SJCRH30 (cell line): ENCODE measurements at regions not wholly inside any gene's neighbourhood (a gene's known extent, or its start where the extent isn't known, plus 50 kb on each side); places are given as distances from the start of the nearest gene placed in this dataset.
A peak's percentile ranks its signal among the peaks of the same experiment; 100 is the strongest.
"Not testable (repeated sequence)": the region's sequence is repeated elsewhere in the genome, so short reads cannot be mapped to it uniquely, and the experiment has no call there.

ENCODE experiments used
- DNase-seq, 2 experiments: peaks; one replicate each; pipeline ENCODE4 v3.0.0-alpha.2; 2015 to 2020
- H3K27ac ChIP-seq: fragments of 250-450 bp; sonication (Bioruptor Pico); 2 replicates; pipeline ENCODE4 v1.5.1; 2020; ENCODE audit warnings: mild to moderate bottlenecking, moderate library complexity
- H3K27me3 ChIP-seq: fragments of 250-450 bp; sonication (Bioruptor Pico); 2 replicates; pipeline ENCODE4 v1.5.1; 2020; ENCODE audit warnings: mild to moderate bottlenecking, moderate library complexity
- H3K36me3 ChIP-seq: fragments of 250-450 bp; sonication (Bioruptor Pico); 2 replicates; pipeline ENCODE4 v1.5.1; 2020; ENCODE audit warnings: mild to moderate bottlenecking, moderate library complexity
- H3K4me1 ChIP-seq: fragments of 250-450 bp; sonication (Bioruptor Pico); 2 replicates; pipeline ENCODE4 v1.5.1; 2020; ENCODE audit warnings: mild to moderate bottlenecking, moderate library complexity
- H3K4me3 ChIP-seq: fragments of 250-450 bp; sonication (Bioruptor Pico); 2 replicates; pipeline ENCODE4 v1.5.1; 2020; ENCODE audit warnings: mild to moderate bottlenecking, moderate library complexity
- H3K9me3 ChIP-seq: fragments of 250-450 bp; sonication (Bioruptor Pico); replicated peaks from 2 replicates; pipeline ENCODE4 v1.5.1; 2020; ENCODE audit warnings: mild to moderate bottlenecking, moderate library complexity

DNA sequence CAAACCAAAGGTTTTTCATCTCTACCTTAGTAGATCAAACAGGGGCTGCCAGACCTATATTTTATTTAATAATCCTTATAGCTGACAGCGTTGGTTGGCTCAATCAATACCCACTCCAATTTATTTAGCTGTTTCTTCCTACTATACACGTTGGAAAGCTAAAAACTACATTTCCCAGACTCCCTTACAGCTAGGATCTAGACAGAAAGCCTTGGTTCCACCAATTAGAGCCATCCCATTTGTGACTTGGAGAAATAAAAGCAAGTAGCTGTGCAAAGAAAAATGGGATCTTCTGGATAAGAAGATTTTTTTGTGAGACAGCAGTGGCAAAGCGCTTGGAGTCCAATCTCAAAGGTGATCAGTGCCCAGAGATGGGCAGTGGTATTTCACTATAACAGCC, 331.3 kb upstream of the MEIS1 start:
- Histone ChIP-seq H3K36me3 (no peaks in the 10 kb centered on the region), H3K9me3 (no peaks in the 10 kb centered on the region), H3K27ac (no peak overlapping the region), H3K4me1 (no peaks in the 10 kb centered on the region), H3K27me3 (no peaks in the 10 kb centered on the region), H3K4me3 (no peak overlapping the region)
- DNase-seq: no peak

DNA sequence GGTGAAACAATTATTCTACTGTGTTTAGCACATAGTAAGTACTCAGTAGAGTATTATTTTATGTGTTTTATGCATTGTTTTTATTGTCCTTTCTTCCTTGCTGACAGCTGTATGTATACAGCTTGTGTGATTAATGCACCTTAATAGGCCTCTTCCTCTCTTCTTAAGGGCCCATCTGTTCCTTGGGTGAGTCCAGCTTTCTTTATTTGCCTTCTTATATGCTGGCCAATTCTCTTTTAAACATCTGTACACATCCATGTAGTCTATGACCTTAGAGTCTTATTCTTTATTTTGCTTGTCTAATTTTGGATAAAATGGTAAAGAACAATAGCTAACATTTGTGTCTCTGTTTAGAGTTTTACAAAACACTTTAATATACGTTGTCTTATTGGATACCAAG, 333.7 kb upstream of the MEIS1 start:
- DNase-seq: no peak
- H3K9me3 ChIP-seq: no peaks in the 10 kb centered on the region
- H3K36me3 ChIP-seq: no peaks in the 10 kb centered on the region
- H3K4me1 ChIP-seq: no peaks in the 10 kb centered on the region
- H3K27me3 ChIP-seq: no peaks in the 10 kb centered on the region
- no peak overlapping the region for H3K27ac ChIP-seq
- H3K4me3 ChIP-seq: no peak overlapping the region

DNA sequence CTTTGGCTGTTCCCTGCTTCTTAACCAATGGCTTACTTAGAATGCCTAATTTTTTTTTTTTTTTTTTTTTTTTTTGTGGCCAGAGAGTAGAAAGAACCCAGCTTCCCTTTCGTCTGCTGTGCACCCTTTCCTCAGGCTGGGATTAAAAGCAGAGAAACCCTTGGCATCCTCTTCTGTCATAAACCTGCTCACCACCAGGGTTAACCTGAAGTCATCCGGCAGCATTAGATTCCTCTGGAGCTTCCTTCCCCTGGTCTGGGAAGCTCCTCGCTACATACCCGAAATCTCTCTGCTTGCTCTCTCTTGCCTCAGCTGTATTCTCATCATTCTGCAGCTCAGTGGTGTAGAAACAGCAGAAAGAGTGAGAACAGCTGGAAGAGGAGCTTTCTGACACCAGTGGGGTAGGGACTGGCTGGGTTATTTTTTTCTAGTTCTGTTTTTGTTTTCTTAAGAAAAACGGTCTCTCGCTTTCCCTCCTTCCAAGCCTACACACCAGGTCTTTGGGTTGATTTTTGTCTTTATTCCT, 339.0 kb upstream of the MEIS1 start:
- DNase-seq: no peak
- Histone ChIP-seq H3K4me1 (no peaks in the 10 kb centered on the region), H3K36me3 (no peaks in the 10 kb centered on the region), H3K4me3 (no peak overlapping the region), H3K9me3 (0 out of 2 replicates have a peak, but pooled peaks cover 5% of the 10 kb centered on the region), H3K27ac (no peak overlapping the region), H3K27me3 (no peaks in the 10 kb centered on the region)

DNA sequence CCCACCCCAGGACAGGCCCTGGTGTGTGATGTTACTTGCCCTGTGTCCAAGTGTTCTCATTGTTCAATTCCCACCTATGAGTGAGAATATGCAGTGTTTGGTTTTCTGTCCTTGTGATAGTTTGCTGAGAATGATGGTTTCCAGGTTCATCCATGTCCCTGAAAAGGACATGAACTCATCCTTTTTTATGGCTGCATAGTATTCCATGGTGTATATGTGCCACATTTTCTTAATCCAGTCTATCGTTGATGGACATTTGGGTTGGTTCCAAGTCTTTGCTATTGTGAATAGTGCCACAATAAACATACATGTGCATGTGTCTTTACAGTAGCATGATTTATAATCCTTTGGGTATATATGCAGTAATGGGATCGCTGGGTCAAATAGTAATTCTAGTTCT, 340.2 kb upstream of the MEIS1 start:
- not testable (repeated sequence) for H3K9me3 ChIP-seq, H3K4me1 ChIP-seq, H3K27ac ChIP-seq, DNase-seq, H3K36me3 ChIP-seq, H3K27me3 ChIP-seq, H3K4me3 ChIP-seq

DNA sequence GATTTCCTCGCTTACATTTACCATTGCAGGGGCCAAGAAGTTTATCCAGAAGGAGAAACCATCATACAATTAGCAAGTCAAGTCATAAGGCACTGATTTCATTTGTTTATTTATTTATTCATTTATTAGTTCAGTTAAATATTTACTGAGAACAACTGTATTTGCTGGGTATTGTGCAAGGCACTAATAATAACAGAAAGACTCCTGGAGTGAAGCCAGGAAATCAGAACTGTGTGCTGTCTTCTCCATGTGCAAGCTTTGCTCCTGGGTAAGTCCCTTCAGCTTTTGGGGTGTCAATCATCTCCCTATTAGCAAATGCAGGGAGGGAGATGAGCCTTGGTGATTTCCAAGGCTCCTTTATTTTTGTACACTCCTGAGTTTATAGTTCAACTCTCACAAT, 341.6 kb upstream of the MEIS1 start:
- H3K27me3 ChIP-seq: no peaks in the 10 kb centered on the region
- H3K27ac ChIP-seq: no peak overlapping the region
- no peaks in the 10 kb centered on the region for H3K4me1 ChIP-seq

DNA sequence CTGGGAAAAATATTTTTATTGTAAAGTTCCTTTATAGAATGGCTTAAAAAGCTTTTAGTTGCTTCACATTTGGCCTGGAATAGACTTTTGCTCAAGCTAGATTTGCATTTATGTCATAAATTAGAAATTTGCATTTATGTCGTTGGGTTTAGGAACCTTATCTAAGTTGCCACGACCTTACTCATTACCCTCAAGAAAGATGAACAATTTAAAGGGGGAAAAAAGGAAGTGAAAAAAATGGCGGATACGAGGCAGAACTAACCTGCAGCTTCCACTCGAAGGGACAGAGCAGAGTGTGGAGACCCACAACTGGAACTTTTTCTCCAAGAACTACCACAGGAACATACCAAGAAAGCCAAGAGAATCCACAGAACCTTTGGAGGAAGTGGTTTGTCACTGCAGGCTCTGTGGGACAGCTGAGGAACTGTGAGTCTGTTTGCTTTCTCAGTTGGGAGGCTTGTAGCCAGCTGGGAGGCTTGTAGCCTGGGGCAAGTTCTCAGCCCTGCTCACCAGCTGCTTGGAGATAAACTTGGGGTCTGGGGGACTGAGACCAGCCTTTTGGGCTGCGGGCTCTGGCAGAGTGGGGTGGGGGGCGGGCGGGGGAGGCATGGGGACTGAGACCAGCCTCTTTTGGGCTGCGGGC, 349.9 kb upstream of the MEIS1 start:
- Histone ChIP-seq H3K27me3 (0 out of 2 replicates have a peak, but pooled peaks cover 7% of the 10 kb centered on the region), H3K36me3 (no peaks in the 10 kb centered on the region), H3K4me3 (no peak overlapping the region), H3K27ac (no peak overlapping the region), H3K4me1 (no peaks in the 10 kb centered on the region), H3K9me3 (no peaks in the 10 kb centered on the region)
- peak; percentile 28 to 53 for DNase-seq

More for the DNA sequence above, 341.6 kb upstream of the MEIS1 start:
- Histone ChIP-seq H3K36me3 (no peaks in the 10 kb centered on the region), H3K4me3 (no peak overlapping the region), H3K9me3 (0 out of 2 replicates have a peak, but pooled peaks cover 5% of the 10 kb centered on the region)
- no peak for DNase-seq

DNA sequence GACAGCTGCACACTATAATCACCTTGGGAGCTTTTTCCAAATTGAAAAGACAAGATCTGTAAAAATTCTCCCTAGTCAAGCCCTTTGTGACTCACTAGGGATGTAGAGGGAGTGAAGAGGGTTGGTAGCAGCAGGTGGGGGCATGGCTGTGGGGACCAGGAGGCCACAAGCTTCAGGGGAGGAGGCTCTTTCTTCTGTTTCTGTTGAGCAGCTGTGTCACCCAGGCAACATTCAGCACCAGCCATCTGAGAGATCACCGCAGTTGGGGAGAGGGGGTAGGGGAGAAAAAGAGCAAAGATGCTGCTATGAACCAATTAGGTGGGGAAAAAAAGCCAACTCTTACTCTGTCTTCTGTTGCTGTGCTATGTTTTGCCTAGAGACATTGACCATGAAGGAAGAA, 352.3 kb upstream of the MEIS1 start:
- no peak overlapping the region for H3K4me3 ChIP-seq
- H3K36me3 ChIP-seq: no peaks in the 10 kb centered on the region
- H3K27me3 ChIP-seq: peaks cover 7% of the 10 kb centered on the region; the same call in 1 of the 2 replicates
- H3K27ac ChIP-seq: no peak overlapping the region
- no peaks in the 10 kb centered on the region for H3K4me1 ChIP-seq
- DNase-seq: peak in 1 of 2 experiments; percentile 12
- H3K9me3 ChIP-seq: no peaks in the 10 kb centered on the region

DNA sequence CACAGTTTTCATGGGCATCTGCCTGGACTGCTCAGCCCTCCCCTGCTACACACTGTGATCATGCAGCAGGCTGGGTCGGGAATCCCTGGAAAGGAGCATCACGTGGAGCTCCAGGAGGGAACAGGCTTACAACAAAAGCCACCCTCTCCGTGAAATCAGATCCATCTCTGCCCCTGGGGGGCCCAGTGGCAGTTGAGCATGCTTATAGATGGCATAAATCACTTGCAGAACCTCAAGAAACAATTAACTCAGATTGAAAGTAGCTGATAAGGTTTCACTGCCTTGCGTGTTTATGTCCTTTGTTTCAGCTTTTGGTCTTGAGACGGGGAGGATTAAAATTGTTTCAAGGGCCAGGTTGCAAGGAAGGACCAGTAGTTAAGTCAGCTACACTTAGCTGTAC, 354.8 kb upstream of the MEIS1 start:
- Histone ChIP-seq H3K9me3 (no peaks in the 10 kb centered on the region), H3K27ac (no peak overlapping the region), H3K36me3 (no peaks in the 10 kb centered on the region), H3K27me3 (peaks cover 7% of the 10 kb centered on the region; the same call in 1 of the 2 replicates), H3K4me3 (no peak overlapping the region), H3K4me1 (no peaks in the 10 kb centered on the region)
- peak in 1 of 2 experiments; percentile 35 for DNase-seq

DNA sequence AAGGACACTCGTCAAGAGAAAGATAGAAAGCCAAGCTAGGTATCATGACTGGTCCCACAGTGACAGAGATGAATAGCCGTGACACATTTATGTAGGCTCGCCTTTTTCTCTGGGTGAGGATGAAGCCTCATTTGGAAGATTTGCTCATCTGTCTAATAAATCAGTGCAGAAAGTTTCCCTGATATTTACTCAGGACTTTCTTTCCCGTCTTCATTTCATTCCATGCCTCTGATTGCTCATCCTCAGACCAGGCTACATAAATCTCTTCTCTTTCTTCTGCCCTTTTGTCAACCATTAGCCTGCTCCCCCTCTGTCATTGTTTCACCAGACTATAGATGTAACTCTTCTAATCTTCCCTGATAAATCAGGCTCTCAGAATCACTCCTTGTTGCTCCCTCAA, 361.8 kb upstream of the MEIS1 start:
- no peaks in the 10 kb centered on the region for H3K4me1 ChIP-seq
- H3K4me3 ChIP-seq: no peak overlapping the region
- no peak for DNase-seq
- no peaks in the 10 kb centered on the region for H3K36me3 ChIP-seq
- H3K9me3 ChIP-seq: no peaks in the 10 kb centered on the region
- no peak overlapping the region for H3K27ac ChIP-seq
- H3K27me3 ChIP-seq: no peaks in the 10 kb centered on the region; the same call in 1 of the 2 replicates

DNA sequence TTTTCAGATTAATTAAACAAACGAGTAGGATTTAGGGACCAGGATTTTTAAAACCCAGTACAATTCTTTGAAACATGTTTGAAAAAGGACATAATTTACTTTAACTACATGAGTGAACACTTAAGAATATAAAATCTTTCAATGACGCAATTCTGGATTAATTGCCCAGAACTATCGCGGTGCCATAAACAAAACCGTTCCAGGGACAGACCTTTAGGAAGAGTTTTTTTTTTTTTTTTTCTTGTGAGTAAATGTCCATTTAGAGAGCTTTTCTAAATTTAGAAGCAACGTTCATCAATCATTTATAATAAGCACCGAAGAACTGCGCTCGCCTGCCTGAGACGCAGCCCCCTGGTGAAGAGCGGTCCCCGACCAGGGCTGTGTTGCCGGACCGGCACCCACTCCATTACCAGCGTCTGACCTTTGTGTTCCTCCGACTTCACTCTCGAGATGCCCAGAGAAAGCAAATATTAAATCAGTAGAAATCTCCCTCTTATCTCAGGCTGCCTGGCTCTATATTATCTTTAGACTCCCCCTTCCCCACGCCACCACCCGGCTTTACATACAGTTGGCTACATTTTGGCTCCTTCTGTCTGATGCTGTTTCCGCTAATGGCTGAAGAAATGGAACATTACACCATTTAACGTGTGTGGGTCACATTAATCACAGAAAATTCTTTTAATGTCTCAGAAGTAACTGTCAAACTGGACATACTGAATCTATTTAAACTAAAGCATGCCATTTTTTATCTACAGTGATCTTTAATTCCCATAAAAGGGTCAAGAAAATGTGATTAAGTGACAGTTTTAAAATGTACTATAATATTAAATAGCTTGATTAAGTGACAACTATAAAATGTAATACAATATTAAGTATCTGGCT, 364.0 kb upstream of the MEIS1 start:
- H3K27me3 ChIP-seq: no peaks in the 10 kb centered on the region
- H3K27ac ChIP-seq: no peak overlapping the region
- no peaks in the 10 kb centered on the region for H3K36me3 ChIP-seq
- no peaks in the 10 kb centered on the region for H3K4me1 ChIP-seq
- no peaks in the 10 kb centered on the region for H3K9me3 ChIP-seq
- H3K4me3 ChIP-seq: no peak overlapping the region
- DNase-seq: no peak

DNA sequence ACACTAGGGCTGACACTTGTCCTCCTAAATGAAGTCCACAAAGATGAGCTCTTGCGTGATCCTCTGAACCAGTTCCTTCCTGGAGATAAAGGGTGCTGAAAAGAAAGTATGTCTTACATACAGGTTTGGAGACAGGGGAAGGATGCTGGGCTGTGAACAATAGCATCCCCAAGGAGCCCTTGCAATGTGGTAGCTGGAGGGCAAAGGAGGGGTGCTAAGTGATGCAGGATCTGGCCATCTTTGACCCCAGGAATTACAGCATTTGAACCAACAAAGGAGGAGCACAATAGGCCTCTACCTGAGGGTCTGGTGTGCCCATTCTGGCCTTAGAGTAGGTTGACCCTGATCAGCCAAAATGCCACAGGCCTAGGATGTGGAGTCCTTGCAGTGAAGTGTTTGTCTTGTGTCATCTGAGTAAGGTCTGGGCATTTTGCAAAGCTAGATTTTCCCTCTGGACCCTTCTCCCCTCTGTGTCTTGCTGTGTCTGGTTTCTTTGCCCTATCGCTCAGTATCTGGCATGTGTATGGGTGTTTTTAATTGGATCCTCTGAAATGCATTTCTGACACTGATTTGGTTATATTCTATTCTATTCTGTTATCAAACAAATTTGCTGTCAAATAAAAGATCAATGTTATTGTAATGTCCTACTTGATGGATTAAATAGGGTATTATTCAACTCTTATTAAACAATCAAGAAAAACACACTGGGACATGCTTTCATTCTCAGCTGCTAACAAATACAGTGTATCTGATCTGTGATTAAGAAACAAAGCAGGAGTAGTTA, 364.8 kb upstream of the MEIS1 start:
- Histone ChIP-seq H3K27me3 (no peaks in the 10 kb centered on the region), H3K4me3 (no peak overlapping the region), H3K36me3 (no peaks in the 10 kb centered on the region), H3K27ac (no peak overlapping the region), H3K9me3 (no peaks in the 10 kb centered on the region), H3K4me1 (no peaks in the 10 kb centered on the region)
- no peak for DNase-seq

DNA sequence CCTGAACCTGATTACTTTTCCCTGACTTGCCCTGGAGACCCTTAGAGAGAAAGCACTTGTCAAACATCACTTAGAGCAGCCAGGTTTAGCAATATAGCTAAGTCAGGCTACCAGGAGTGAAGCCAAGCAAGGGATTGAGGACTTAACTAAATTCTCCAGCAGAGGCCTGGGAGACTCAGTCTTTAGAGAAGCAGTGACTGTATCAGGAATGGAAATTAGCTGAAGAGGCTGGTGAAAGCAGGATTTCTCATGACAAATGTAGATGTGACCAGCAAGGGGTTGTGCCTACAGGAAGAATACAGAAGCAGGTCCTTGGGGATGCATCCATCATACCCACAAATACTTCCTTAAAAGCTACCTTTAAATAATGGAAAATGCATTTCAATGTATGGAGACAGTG, 368.9 kb upstream of the MEIS1 start:
- no peaks in the 10 kb centered on the region for H3K27me3 ChIP-seq
- H3K4me1 ChIP-seq: no peaks in the 10 kb centered on the region
- DNase-seq: no peak
- no peak overlapping the region for H3K27ac ChIP-seq
- no peaks in the 10 kb centered on the region for H3K9me3 ChIP-seq
- H3K4me3 ChIP-seq: no peak overlapping the region
- H3K36me3 ChIP-seq: no peaks in the 10 kb centered on the region

DNA sequence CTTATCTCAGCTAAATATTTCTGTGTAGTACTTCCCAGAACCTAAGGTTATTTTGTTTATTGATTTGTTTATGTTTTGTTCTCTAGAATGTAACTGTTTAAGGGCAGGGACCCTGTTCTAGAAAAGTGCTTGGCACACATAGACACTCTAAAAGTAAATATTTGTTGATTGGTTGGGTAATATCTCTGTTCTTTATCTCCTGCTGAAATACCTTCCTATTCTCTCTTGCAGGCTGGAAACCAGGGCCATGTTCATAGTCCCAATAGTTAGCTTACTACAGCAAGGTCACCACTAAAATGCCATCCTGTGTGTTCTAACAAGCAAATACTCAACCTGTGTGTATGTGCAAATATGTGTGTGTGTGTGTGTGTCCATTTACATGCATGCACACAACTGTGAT, 375.6 kb upstream of the MEIS1 start:
- no peak for DNase-seq
- H3K4me3 ChIP-seq: no peak overlapping the region
- no peak overlapping the region for H3K27ac ChIP-seq
- H3K4me1 ChIP-seq: no peaks in the 10 kb centered on the region
- no peaks in the 10 kb centered on the region for H3K9me3 ChIP-seq
- no peaks in the 10 kb centered on the region for H3K36me3 ChIP-seq
- H3K27me3 ChIP-seq: 0 out of 2 replicates have a peak, but pooled peaks cover 3% of the 10 kb centered on the region

DNA sequence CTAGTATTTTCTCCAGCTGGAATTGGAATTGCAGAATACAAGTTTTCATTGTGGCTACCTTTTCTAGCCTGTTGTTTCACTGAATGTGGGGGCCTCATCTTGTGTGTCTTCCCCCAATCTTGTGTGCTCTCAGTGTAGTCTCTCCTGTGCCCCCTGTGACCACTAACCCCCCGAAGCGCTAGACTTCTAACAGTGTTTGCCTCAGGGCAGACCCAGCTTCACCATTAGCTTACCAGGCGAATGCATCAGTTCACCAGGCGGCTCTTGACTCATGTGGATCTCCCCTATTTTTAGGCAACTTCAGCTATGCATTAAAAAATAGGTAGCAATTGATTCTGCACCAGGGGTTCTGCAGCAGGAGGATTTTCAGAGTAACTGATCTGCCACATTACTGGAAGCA, 376.2 kb upstream of the MEIS1 start:
- Histone ChIP-seq H3K4me3 (no peak overlapping the region), H3K9me3 (no peaks in the 10 kb centered on the region), H3K27me3 (0 out of 2 replicates have a peak, but pooled peaks cover 3% of the 10 kb centered on the region), H3K4me1 (no peaks in the 10 kb centered on the region), H3K27ac (no peak overlapping the region), H3K36me3 (no peaks in the 10 kb centered on the region)
- no peak for DNase-seq

DNA sequence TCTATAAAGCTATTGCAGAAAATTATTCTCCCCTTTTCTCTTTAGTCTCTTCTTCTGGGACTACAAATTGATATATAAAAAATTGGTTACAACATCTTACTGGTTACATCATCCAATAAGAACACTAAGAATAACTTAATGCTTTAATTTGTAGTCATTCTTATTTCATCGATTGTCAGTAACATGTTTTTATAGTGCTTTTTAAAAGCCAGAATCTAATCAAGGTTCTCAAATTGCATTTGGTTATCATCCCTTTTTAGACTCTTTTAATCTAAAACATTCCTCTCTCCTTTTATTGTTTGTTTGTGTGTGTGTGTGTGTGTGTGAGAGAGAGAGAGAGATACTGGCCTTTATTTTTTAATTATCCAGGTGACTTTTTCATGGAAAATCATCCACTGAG, 377.1 kb upstream of the MEIS1 start:
- Histone ChIP-seq H3K27ac (no peak overlapping the region), H3K4me3 (no peak overlapping the region), H3K27me3 (0 out of 2 replicates have a peak, but pooled peaks cover 3% of the 10 kb centered on the region), H3K36me3 (no peaks in the 10 kb centered on the region), H3K4me1 (no peaks in the 10 kb centered on the region), H3K9me3 (no peaks in the 10 kb centered on the region)
- DNase-seq: no peak
